GM06990 (cell line): ENCODE measurements at regions not wholly inside any gene's neighbourhood (a gene's known extent, or its start where the extent isn't known, plus 50 kb on each side); places are given as distances from the start of the nearest gene placed in this dataset.

Source experiments
- DNase-seq: peaks from one replicate; pipeline ENCODE4 v3.0.0-alpha.2; 2011; ENCODE audit not compliant: insufficient read length; ENCODE audit errors: extremely low read depth
- H3K27me3 ChIP-seq: replicated peaks from 2 replicates; pipeline ENCODE4 v1.6.0; 2011; ENCODE audit warnings: low read length; ENCODE audit not compliant: control insufficient read depth, insufficient read depth
- H3K36me3 ChIP-seq: 2 replicates; pipeline ENCODE4 v1.5.1; 2011; ENCODE audit warnings: low read length; ENCODE audit not compliant: control insufficient read depth, insufficient read depth
- H3K4me3 ChIP-seq: replicated peaks from 2 replicates; pipeline ENCODE4 v1.5.1; 2011; ENCODE audit warnings: low read depth, mild to moderate bottlenecking, control low read depth, low read length
- CTCF ChIP-seq: IDR thresholded peaks from 2 replicates; pipeline ENCODE4 v1.5.1; 2011; ENCODE audit warnings: low read length, control low read depth, mild to moderate bottlenecking, inconsistent platforms; ENCODE audit not compliant: insufficient read depth, poor library complexity, severe bottlenecking

GRCh38 chr9:107609547-107609946, 120.0 kb upstream of the KLF4 start:
- Histone ChIP-seq H3K36me3 (no peaks in the 10 kb centered on the region), H3K27me3 (no peaks in the 10 kb centered on the region), H3K4me3 (no peak overlapping the region)
- no peak for TF ChIP-seq CTCF
- DNase-seq = no peak

- no peaks in the 10 kb centered on the region for H3K27me3 ChIP-seq
- TF ChIP-seq CTCF = no peak
- no peak for DNase-seq
- no peaks in the 10 kb centered on the region for H3K36me3 ChIP-seq
- no peak overlapping the region for H3K4me3 ChIP-seq
Observed at GRCh38 chr9:107606149-107606790, 116.7 kb upstream of the KLF4 start.

- DNase-seq = no peak
- no peak for TF ChIP-seq CTCF
- H3K36me3 ChIP-seq = no peaks in the 10 kb centered on the region
- no peak overlapping the region for H3K4me3 ChIP-seq
- no peaks in the 10 kb centered on the region for H3K27me3 ChIP-seq
Observed at GRCh38 chr9:107605041-107605440, 115.5 kb upstream of the KLF4 start.

- no peak for TF ChIP-seq CTCF
- no peaks in the 10 kb centered on the region for H3K27me3 ChIP-seq
Observed at GRCh38 chr9:107603281-107603680, 113.7 kb upstream of the KLF4 start.

GRCh38 chr9:107600060-107600573, 110.5 kb upstream of the KLF4 start:
- Histone ChIP-seq H3K36me3 (no peaks in the 10 kb centered on the region), H3K27me3 (no peaks in the 10 kb centered on the region), H3K4me3 (no peak overlapping the region)
- DNase-seq = no peak
- no peak for TF ChIP-seq CTCF

More at GRCh38 chr9:107603281-107603680, 113.7 kb upstream of the KLF4 start:
- H3K36me3 ChIP-seq = no peaks in the 10 kb centered on the region
- no peak overlapping the region for H3K4me3 ChIP-seq
- DNase-seq = no peak
